DMS 273 treated with DMSO at 0.1 percent for 48 hours (cell line): ENCODE measurements at regions not wholly inside any gene's neighbourhood (a gene's known extent, or its start where the extent isn't known, plus 50 kb on each side); places are given as distances from the start of the nearest gene placed in this dataset.
"Not testable (repeated sequence)": the region's sequence is repeated elsewhere in the genome, so short reads cannot be mapped to it uniquely, and the experiment has no call there.

Experiments used
- DNase-seq: peaks from one replicate; lab custom pipeline; 2025; lab: John Stamatoyannopoulos, UW

DNA sequence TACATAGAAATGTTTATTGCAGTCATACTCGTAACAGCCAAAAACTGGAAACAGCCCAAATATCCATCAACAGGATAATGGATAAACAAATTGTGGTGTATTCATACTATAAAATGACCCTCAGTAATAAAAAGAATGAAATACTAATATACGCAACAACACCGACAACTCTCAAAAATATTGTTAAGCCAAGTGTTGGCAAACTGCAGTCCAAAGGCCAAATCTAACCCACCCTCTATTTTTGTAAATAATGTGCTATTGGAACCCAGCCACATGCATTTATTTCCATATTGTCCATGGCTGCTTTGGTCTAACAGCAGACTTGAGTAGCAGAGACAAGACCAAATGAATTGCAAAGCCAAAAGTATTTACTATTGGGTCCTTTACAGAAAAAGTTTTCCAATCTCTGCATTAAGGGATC lies 151.0 kb downstream of the MREG start:
- DNase-seq, result no peak

DNA sequence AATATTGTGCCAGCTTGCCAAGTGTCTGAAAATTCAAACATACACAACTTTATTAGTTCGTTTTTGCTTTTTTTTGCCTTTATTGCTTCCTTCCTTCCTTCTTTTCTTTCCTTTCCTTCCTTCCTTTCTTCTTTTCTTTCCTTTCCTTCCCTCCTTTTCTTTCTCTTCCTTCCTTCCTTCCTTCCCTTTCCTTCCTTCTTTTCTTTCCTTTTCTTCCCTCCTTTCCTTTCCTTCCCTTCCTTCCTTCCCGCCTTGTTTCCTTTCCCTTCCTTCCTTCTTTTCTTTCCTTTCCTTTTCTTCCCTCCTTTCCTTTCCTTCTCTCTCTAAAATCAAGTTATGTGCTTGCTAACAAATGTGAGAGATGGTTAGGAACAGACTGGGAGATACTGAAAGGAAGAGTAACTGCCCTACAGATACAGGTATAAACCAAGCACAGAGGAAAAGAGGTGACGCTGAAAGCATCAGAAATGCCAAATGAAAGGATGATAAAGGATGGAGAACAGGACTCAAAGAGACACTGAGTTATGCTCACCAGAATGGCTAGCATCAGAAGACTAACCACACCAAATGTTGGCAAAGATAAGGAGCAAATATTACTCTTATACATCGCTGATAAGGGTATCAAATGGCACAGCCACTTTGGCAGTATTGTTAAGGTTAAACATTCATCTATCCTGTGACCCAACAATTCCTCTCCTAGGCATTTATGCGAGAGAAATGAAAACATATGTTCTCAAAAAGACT lies 151.6 kb downstream of the MREG start:
- no peak for DNase-seq

DNA sequence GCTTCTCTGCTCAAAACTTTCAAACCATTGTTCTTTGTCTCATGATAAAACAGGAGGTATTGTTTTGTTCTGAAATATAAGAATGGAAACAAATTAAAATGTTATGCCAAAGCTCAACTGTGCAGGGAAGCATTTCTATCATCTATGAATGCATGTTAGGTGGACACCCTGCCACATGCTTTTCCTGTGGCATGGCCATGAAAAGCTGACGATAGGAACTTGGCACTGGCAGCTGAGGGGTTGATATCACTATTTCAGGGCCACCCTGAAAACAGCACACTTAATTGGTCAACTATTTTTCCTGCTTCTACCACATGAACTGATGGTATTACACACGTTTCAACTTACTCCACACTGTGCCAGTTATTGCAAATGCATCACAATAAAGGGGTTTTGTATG lies 157.3 kb downstream of the MREG start:
- DNase-seq, result no peak

DNA sequence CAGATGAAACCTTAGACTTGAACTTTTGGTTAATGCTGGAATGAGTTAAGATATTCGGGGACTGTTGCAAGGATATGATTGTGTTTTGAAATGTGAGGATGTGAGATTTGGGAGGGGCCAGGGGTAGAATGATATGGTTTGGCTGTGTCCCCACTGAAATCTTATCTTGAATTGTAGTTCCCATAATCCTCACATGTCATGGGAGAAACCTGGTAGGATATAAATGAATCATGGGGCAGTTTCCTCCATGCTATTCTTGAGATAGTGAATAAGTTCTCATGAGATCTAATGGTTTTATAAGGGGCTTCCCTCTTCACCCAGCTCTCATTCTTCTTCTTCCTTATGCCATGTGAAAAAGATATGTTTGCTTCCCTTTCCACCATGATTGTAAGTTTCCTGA lies 158.0 kb downstream of the MREG start:
- not testable (repeated sequence) for DNase-seq

DNA sequence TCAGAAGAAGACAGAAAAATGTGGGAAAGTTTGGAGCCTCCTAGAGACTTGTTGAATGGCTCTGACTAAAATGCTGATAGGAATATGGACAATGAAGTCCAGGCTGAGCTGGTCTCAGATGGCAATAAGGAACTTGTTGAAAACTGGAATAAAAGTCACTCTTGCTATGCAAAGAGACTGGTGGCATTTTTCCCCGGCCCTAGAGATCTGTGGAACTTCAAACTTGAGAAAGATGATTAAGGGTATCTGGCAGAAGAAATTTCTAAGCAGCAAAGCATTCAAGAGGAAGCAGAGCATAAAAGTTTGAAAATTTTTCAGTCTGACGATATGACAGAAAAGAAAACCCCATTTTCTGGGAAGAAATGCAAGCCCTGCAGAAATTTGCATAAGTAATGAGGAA lies 159.3 kb downstream of the MREG start:
- DNase-seq, result no peak

DNA sequence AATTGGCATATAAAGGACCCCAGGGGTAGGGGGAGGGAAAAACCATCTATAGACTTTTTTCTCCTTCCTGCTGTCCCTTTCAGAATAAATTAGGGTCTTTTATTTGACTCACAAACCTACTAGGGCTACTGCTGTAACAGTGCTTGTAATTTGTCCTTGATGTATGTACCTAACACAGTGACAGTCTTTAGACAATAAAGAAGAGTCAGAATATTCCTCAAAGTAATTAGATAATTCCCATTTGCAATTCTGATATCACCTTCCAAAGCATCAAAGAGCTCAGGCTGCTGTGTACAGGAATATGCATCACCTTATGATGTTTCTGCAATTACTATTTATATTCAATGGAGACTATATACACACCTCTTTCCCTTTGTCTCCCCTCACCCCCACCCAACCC lies 161.7 kb downstream of the MREG start:
- DNase-seq, result no peak

DNA sequence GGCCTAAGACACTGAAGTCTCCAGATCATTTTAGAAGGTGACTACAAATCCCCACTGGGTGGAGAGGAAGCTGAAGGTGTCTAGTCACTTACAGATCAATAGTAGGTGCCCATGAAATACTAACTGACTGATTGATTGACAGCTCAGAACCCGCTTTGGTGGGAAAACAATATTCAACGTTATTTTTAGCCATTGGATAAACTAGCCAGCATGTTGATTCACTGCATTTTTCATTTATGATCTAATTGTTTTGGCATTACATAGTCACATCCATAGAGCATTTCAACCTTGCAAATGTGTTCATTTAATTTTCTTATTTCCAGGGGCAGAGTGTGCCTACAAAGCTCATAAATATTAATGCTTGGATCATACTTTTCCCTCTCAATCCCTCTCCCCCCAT lies 162.3 kb downstream of the MREG start:
- no peak for DNase-seq

DNA sequence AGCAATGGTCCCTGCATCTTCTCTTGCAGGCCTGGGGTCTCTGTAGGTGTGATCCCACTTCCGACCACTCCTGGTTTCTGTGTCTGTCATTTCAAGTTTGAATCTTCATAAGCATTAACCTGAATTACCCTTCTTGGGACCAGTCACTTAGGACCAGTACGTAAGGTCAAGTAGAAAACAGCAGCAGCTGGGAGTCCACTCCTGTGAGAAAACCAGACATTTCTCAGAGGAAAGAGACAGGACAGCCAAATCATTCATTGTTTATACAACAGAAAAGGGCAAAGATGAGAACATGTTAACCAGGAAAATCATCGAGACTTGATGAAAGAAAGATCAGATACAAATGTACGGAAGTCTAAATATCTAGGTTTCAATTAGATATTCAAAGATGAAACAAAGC lies 163.0 kb downstream of the MREG start:
- no peak for DNase-seq

DNA sequence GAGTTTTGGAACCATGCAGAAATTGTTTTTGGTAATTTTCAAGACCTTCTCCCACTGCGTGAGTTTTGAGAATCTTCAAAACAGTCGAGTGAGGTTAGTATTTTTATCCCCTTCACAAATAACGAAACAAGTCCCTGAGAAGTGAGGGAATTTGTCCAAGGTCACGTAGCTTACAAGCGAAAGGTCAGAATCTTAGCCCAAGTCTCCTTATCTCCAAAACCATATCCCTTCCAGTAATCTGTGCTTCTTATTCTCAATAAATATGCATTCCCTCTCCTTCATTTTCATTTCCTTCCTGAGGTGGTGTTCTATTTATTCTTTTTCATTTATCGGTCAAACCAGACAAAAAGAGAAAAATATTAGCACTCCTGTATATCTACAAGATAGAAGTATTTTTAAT lies 163.6 kb downstream of the MREG start:
- DNase-seq, result no peak

DNA sequence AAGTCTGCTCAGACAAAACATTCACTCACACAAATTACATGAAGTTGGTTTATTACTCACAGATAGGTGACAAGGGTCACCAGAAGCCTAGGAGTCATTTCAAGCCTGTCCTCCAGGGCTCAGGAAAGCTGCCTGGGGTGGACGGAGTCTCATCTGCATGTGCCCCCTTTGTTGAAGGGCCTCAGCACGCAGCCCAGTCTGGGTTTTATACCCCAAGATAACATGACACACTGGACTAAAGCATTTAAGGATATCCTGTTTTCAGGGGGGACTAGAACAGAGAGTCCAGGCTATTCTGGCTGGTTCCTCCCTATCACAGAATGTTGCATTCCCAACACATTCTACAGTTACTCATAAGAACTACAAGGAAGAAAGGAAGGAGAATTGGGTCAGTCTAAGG lies 164.7 kb downstream of the MREG start:
- DNase-seq, result no peak

DNA sequence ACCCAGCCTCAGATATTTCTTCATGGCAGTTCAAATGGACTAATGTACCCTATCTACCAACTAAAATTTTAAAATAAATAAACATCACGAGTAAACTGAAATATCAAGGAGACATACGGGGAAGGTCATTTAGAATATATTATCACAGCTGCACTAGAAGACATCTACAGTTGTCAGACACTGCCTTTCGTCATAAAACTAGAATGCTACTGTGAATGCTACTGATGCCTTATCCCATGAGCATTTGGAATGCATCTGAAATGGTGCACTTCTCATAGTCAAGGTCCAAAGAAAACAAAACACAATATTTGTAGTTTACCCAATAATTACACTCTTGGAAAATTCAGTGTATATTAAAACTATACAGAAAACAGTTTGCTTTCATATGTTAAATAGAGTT lies 165.2 kb downstream of the MREG start:
- DNase-seq, result no peak

DNA sequence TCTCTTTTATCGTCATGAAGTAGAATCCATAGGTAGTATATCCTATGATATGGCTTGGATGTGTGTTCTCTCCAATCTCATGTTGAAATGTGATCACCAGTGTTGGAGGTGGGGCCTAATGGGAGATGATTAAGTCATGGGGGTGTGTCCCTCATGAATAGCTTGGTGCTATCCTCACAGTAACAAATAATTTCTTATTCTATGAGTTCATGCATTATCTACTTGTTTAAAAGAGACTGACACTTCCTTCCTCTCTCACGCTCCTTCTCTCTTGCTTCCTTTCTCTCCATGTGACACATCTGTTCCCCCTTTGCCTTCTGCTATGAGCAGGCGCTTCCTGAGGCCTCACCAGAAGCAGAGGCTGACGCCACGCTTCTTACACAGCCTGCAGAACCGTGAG lies 165.6 kb downstream of the MREG start:
- no peak for DNase-seq

DNA sequence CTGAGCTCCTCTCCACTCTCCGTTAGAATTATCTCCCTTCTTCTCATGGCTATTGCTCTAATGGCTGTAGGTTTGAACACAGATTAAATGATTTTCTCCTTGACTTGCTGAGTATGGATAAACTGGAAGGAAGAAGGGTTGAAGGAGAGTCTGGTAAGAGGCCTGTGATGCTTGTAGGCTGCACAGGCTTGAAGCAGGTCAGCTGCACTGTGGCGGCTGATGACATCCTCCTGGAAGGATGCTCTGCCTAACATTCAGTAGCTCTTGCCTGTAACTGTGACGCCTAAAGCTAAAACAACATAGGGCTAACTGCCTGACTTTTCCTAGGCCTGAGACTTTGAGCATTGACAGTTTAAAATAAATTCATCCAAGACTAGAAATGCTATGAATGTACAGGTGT lies 166.3 kb downstream of the MREG start:
- DNase-seq, result no peak

DNA sequence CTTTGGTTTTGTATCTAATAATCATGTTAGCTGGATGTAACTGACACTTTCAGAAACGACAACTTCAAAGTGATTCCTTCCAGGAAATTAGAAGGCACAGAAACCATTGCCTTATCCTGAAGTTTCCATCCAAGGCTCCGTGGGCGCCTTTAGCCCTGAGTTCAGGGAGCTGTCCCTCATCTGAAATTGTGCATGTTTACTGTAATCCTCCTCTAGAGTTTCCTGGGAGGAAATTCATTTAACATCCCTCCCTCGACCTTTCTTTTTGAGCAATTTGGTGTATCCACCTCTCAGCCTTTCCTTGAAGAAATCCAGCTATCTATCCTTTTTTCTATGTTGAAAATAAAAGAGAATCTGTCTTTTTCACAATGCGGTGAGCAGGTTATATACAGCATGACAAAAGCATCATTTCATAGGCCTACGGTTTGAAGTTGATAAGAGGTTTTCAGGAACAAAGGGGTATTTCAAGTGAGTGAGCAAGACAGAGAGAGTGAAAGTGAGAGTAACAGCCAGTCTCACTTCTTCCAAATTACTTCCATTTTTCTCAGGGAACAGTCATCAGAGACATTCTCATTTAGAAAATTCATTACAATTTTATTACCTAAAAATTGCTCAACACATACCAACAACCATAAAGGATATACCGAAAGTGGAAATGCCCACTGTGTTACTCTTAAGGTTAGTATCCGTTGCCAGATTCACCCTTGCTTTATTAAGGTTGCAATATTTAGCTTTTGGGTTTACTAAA lies 167.3 kb downstream of the MREG start:
- DNase-seq, result no peak

DNA sequence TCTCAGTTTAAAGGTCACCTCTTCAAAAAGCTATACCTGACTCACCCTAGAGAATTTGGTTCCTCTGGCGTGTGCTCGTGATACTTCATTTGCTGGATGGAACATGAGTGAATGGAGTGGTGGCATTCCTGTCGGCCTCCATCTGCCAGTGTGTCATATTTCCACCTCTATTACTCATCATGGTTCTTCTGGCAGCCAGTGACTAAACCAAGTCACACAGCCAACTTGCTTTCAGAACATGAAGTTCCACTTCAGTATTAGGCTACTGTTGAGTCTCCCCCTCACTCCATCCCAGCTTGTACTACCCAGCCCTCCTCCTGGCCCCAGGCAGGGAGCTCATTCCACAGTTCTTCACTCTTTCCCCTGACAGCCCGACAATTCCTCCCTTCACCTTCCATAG lies 169.8 kb downstream of the MREG start:
- no peak for DNase-seq

DNA sequence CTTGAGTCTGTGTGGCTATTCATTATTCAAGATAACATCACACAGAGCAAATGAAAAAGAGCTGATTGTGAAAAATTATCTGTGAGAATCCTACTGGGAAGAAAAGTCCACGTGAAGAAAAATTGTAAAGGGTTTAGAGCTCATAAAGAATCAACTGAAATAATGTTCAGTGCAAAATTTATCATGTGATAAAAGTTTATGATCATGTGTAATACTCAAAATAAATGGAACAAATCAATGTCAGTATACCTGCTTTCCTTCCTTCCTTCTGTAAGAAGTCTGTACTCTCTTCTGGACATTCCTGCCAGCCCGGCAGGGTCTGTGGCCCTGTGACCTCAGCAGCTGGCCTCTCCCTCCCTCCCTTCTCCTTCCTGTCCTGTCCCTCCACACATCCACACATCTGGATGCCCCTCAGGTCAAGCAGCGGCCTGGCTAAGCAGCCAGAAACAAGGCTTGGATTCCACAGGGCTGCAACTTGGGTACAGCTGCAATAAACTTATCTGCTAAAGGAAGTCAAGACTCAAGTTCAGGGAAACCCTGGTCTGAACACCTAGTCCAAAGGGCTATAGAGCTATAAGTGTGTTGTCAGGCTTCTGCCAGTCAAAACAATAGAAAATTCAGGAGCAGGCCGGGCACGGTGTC lies 172.1 kb downstream of the MREG start:
- no peak for DNase-seq

DNA sequence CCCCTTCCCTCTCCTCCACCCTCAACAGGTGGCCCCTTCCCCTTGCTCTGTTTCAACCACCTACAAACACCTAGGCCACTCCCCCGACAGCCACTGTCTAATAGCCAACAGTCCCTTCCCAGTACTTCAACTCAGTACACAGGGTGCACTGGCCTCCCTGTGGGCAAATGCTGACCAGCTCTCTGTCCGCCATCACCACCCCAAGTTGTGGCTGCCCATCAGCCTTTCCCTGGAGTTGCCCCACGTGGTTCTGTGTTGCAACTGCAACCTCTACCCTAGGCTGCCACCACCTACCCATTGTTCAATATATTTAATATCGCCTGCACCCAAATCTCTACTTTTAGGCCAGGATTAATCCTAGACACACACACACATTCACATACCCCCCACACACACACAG lies 173.5 kb downstream of the MREG start:
- no peak for DNase-seq

DNA sequence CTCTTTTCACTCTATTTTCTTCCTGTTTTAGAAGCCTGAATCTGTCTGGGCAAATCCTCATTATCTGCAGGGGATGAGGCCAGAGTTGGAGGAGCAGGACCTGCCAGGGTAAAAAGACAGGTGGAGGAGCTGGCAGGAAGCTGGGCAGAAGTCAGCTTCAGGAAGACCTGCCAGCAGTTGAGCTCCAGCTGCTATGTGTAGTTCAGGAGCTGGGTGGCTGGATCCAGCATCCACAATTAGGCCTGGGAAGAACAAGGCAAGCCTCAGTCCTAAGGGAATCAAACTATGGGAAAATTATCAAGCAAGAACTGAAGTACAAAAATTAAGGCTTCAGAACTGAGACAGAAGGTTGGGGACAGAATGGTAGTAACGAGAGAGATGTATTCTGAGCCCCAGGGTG lies 174.0 kb downstream of the MREG start:
- no peak for DNase-seq

DNA sequence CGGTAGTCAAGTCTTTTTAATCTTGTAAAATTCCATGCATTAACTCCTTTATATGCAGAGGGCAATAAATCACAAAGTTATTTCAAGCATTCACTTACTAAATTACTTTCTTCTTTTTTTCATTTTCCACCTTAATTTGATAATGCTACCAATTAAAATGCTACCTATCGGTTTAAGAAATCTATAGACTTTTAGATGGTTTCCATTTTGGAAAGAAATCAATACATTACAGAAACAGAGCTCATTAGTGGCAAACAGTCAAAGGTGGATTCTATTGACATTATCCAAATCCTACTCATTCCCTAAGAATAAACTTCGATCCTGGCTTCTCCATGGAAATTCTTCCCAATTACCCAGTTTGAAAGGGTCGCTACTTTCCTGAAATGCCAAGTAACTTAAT lies 176.5 kb downstream of the MREG start:
- no peak for DNase-seq

DNA sequence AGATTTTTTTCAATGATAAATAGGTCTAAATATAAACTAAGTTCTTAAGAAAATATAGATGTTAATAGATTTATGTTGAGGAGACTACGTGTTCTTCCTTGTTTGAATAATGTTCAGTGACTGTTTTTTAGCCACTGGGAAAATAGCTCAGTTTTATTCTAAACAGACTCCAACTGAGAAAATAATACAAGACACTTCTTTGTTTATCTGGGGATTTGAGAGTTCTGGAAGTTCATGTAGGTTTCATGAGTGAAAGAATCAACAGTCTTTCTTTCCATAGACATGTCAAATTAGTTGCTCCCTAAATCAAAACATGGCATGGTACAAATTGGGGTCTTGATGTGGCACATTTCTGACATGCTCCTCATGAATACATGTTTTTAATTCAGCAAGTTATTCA lies 177.7 kb downstream of the MREG start:
- DNase-seq, result no peak

DNA sequence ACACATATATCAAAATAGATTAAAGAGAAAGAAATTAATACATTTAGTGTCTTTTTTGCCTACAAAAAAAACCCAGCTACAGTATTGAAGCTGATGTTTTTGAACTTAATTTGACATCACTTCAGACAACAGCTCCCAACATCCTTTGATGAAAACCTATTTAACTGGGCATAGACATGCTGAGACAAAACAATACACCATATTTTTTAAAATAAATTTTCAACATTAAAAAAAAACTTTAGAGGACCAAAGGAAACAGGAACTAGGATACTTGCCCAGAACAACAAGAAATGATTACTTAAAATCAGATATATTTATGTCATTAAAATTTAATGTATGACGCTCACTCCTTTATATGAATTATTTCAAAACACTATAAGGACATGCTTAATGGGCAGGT lies 178.1 kb downstream of the MREG start:
- DNase-seq, result no peak

DNA sequence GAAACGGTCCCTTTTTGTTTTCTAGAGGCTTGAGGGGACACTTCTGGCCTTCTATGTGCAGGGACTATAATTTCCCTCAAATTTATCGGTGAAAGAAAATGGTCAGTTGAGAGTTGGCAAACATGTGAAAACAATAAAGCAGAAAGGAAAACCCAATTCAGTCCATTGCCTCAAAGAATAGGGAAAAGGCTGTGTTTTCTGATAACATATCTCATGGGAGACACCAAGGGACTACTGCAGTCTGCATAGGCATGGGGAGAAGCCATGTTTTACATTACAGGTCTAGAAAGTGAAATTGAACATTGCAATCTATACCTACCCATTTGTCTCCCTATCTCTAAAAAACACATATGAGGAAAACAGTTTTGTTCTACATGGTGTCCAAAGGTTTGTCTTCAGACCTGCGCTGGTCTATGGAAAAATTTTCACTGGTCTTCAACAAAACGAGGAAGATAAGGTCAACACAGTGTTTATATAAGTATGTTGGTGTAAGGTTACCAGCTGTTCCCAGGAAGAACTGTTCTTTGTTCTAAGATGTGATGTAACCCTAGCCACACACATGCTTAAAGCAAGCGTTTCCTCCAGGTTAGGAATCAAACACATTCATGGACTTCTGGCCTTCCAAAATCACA lies 179.7 kb downstream of the MREG start:
- no peak for DNase-seq

DNA sequence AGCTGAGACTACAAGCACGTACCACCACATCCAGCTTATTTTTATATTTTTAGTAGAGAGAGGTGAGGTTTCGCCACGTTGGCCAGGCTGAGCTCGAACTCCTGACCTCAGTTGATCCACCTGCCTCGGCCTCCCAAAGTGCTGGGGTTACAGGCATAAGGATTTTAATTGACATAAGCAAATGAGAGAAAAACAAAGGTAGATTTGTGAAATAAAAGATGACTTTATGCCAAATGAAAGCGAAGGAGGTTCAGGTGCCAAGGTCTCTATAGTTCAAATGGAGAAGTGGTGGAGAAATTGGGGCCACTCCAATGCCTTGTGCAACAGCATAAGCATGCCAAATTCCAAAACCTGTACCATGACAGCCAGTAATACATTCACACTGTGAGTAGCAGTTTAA lies 180.6 kb downstream of the MREG start:
- DNase-seq, result no peak
